Suprapubic skin (tissue), 4 donors: ENCODE measurements at regions not wholly inside any gene's neighbourhood (a gene's known extent, or its start where the extent isn't known, plus 50 kb on each side); places are given as distances from the start of the nearest gene placed in this dataset.

Experiments used
- CTCF ChIP-seq, 2 donors: fragments of 200-600 bp in 1 of 2; fragments of 450-650 bp in 1 of 2; sonication (generic) in 1 of 2; IDR thresholded peaks; one replicate each; pipeline ENCODE4 v1.5.1; 2016 to 2019; ENCODE audit warnings: antibody characterized with exemption in 2 of 2, mild to moderate bottlenecking in 1 of 2, moderate library complexity in 1 of 2
- EP300 ChIP-seq: sonication (generic); formaldehyde crosslinking; IDR thresholded peaks from one replicate; pipeline ENCODE4 v1.6.1; 2017; ENCODE audit warnings: antibody characterized with exemption
- POLR2AphosphoS5 ChIP-seq, 3 donors: sonication (generic); formaldehyde crosslinking; IDR thresholded peaks; one replicate each; pipeline ENCODE4 v1.6.1; 2017; ENCODE audit warnings: antibody characterized with exemption in 3 of 3

GRCh38 chr1:30460661-30461060 lies 262.7 kb downstream of the MATN1 start:
- TF ChIP-seq POLR2AphosphoS5 (IDR thresholded peaks at IDR 0.05), result no peak
- TF ChIP-seq CTCF (IDR thresholded peaks at IDR 0.05), result no peak
- TF ChIP-seq EP300, result no peak
